ENCODE measurements at regions not wholly inside any gene's neighbourhood (a gene's known extent, or its start where the extent isn't known, plus 50 kb on each side); places are given as distances from the start of the nearest gene placed in this dataset.
"Not testable (repeated sequence)": the region's sequence is repeated elsewhere in the genome, so short reads cannot be mapped to it uniquely, and the experiment has no call there.

DNA sequence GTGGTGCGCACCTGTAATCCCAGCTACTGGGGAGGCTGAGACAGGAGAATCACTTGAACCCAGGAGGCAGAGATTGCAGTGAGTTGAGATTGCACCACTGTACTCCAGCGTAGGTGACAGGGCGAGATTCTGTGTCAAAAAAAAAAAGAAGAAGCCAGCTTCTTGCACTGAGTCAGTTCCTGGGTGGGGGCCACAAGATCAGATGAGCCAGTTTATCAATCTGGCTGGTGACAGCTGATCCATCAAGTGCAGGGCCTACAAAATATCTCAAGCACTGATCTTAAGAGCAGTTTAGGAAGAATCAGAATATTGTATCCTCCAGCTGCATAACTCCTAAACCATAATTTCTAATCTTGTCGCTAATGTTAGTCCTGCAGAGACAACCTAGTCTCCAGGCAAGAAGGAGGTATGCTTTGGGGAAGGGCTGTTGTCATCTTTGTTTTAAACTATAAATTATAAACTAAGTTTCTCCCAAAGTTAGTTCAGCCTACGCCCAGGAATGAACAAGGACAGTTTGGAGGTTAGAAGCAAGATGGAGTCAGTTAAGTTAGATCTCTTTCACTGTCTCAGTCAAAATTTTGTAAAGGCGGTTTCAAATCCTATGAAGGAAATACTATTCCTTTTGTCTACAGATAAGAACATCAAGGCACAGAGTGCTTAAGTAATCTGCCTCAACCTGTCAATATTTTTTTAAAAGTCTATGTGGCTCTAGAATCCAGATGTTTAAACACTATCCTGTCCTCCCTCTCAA, 139.0 kb upstream of the NUDT4 start:
- CTCF ChIA-PET; H3K36me3 ChIP-seq (ENCODE audit: control insufficient read depth, insufficient read depth, low read length); H3K9ac ChIP-seq (ENCODE audit: low read depth, low read length); H2BK120ac ChIP-seq (ENCODE audit: low read depth, low read length); H2AK5ac ChIP-seq (ENCODE audit: low read depth, low read length); BruUV-seq (replicated peaks); ATAC-seq (ENCODE audit: low read depth); H3K18ac ChIP-seq (ENCODE audit: low read depth, low read length); DNase-seq; H2AFZ ChIP-seq (replicated peaks; ENCODE audit: low read length, poor library complexity); H4K20me1 ChIP-seq (ENCODE audit: insufficient read depth, low read length); in situ Hi-C loops (cut with MboI; ENCODE audit: low sequenced_read_pairs); H3K4me3 ChIP-seq (ENCODE audit: insufficient read depth, low read depth, low read length); H2AK9ac ChIP-seq (replicated peaks; ENCODE audit: low read depth, low read length, poor library complexity); H3K79me1 ChIP-seq (ENCODE audit: low read depth in 1 of 2, low read length in 2 of 2); H3K27me3 ChIP-seq (ENCODE audit: control insufficient read depth, insufficient read depth, low read length); H2BK5ac ChIP-seq (ENCODE audit: low read depth, low read length, poor library complexity, severe bottlenecking); H3K9me3 ChIP-seq (ENCODE audit: control insufficient read depth, insufficient read depth, low read length); H3K56ac ChIP-seq (ENCODE audit: extremely low read depth, insufficient read depth, low read length); H3K9me1 ChIP-seq (ENCODE audit: insufficient read depth, low read length); H3K4ac ChIP-seq (ENCODE audit: low read depth, low read length); dilution Hi-C loops (cut with HindIII; ENCODE audit: low sequenced_read_pairs, unreplicated experiment); H3K14ac ChIP-seq (replicated peaks; ENCODE audit: low read depth, low read length); intact Hi-C loops (cut with micrococcal nuclease); H2BK15ac ChIP-seq (ENCODE audit: low read depth, low read length); H3K4me2 ChIP-seq (ENCODE audit: low read depth, low read length); H3K27ac ChIP-seq (ENCODE audit: insufficient read depth, low read length); POLR2A ChIA-PET (ENCODE audit: unreplicated experiment); H3K23ac ChIP-seq (ENCODE audit: low read depth, low read length); H4K5ac ChIP-seq (ENCODE audit: low read depth, low read length); H4K8ac ChIP-seq (ENCODE audit: low read depth in 2 of 2, low read length in 2 of 2); H2BK20ac ChIP-seq (ENCODE audit: low read depth, low read length); H4K91ac ChIP-seq (ENCODE audit: insufficient read depth, low read depth, low read length); H3K4me1 ChIP-seq (ENCODE audit: control insufficient read depth, insufficient read depth, low read length): not testable (repeated sequence)
- WGBS, 2 experiments (ENCODE audit: extremely low coverage in 2 of 2, insufficient read length in 1 of 2) = 83% methylated on average over 3 of the region's 6 CpGs; no CpG with 5 or more reads in 1 of the 2 experiments

DNA sequence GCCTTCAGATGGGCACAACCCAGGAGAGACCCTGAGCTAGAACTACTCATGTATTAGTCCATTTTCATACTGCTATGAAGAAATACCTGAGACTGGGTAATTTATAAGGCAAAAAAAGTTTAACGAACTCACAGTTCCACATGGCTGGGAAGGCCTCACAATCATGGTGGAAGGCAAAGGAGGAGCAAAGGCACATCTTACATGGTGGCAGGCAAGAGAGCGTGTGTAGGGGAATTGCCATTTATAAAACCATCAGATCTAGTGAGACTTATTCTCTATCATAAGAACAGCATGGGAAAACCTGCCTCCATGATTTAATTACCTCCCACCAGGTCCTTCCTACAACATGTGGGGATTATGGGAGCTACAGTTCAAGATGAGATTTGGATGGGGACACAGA, 137.9 kb upstream of the NUDT4 start:
- H3K18ac ChIP-seq (ENCODE audit: low read depth, low read length); H3K9me3 ChIP-seq (ENCODE audit: control insufficient read depth, insufficient read depth, low read length); BruUV-seq (replicated peaks); H3K4me1 ChIP-seq (ENCODE audit: control insufficient read depth, insufficient read depth, low read length); H3K4me3 ChIP-seq (ENCODE audit: insufficient read depth, low read depth, low read length); H4K91ac ChIP-seq (ENCODE audit: insufficient read depth, low read depth, low read length); H3K4me2 ChIP-seq (ENCODE audit: low read depth, low read length); H4K8ac ChIP-seq (ENCODE audit: low read depth in 2 of 2, low read length in 2 of 2); H3K56ac ChIP-seq (ENCODE audit: extremely low read depth, insufficient read depth, low read length); POLR2A ChIA-PET (ENCODE audit: unreplicated experiment); H2BK120ac ChIP-seq (ENCODE audit: low read depth, low read length); H2AFZ ChIP-seq (replicated peaks; ENCODE audit: low read length, poor library complexity); H4K20me1 ChIP-seq (ENCODE audit: insufficient read depth, low read length); DNase-seq; H3K4ac ChIP-seq (ENCODE audit: low read depth, low read length); ATAC-seq (ENCODE audit: low read depth); H2AK5ac ChIP-seq (ENCODE audit: low read depth, low read length); H2BK15ac ChIP-seq (ENCODE audit: low read depth, low read length); H3K27me3 ChIP-seq (ENCODE audit: control insufficient read depth, insufficient read depth, low read length); H3K23ac ChIP-seq (ENCODE audit: low read depth, low read length); H2AK9ac ChIP-seq (replicated peaks; ENCODE audit: low read depth, low read length, poor library complexity); H3K9me1 ChIP-seq (ENCODE audit: insufficient read depth, low read length); in situ Hi-C loops (cut with MboI; ENCODE audit: low sequenced_read_pairs); H2BK5ac ChIP-seq (ENCODE audit: low read depth, low read length, poor library complexity, severe bottlenecking); H3K14ac ChIP-seq (replicated peaks; ENCODE audit: low read depth, low read length); H3K36me3 ChIP-seq (ENCODE audit: control insufficient read depth, insufficient read depth, low read length); H3K27ac ChIP-seq (ENCODE audit: insufficient read depth, low read length); dilution Hi-C loops (cut with HindIII; ENCODE audit: low sequenced_read_pairs, unreplicated experiment); H2BK20ac ChIP-seq (ENCODE audit: low read depth, low read length); CTCF ChIA-PET; H3K9ac ChIP-seq (ENCODE audit: low read depth, low read length); H3K79me1 ChIP-seq (ENCODE audit: low read depth in 1 of 2, low read length in 2 of 2); H4K5ac ChIP-seq (ENCODE audit: low read depth, low read length): not testable (repeated sequence)
- intact Hi-C loops (cut with micrococcal nuclease) = loop anchor here (5.0 kb wide), 1 partner anchor 138 kb away; the partner anchor contains the start of gene NUDT4
- WGBS, 2 experiments (ENCODE audit: extremely low coverage in 2 of 2, insufficient read length in 1 of 2) = no CpG with 5 or more reads among the region's 2 CpGs

Data from IMR-90 (cell line).